ENCODE measurements at regions not wholly inside any gene's neighbourhood (a gene's known extent, or its start where the extent isn't known, plus 50 kb on each side); places are given as distances from the start of the nearest gene placed in this dataset.

GRCh38 chr6:164532198-164533044, 777.0 kb downstream of the C6orf118 start:
- Histone ChIP-seq H3K9me3 (no peaks in the 10 kb centered on the region), H3K36me3 (ENCODE audit: control insufficient read depth in 2 of 2, extremely low read depth in 1 of 2, insufficient read depth in 1 of 2, low read length in 1 of 2) (no peaks in the 10 kb centered on the region), H3K27me3 (replicated peaks in 1 of 2; ENCODE audit: control insufficient read depth in 2 of 2, extremely low read depth in 1 of 2, insufficient read depth in 2 of 2, low read length in 1 of 2) (no peaks in the 10 kb centered on the region), H3K27ac (ENCODE audit: low read length) (no peak overlapping the region), H3K4me1 (ENCODE audit: control insufficient read depth in 1 of 2, extremely low read depth in 1 of 2, insufficient read depth in 2 of 2, low read length in 2 of 2) (no peaks in the 10 kb centered on the region), H3K4me3 (ENCODE audit: control insufficient read depth in 1 of 2, extremely low read depth in 1 of 2, low read length in 1 of 2) (no peak overlapping the region)
- H3K27me3 Mint-ChIP-seq, result no peaks in the 10 kb centered on the region
- ChIA-PET CTCF (no interaction called here), POLR2A (no interaction called here)
- no peaks in the 10 kb centered on the region for H3K4me1 Mint-ChIP-seq
- ATAC-seq (replicated peaks in 1 of 4) (no peak), DNase-seq (no peak)
- H3K9me3 Mint-ChIP-seq, result peaks cover 3 to 20% (median 6%) of the 10 kb centered on the region in 3 donors
- no peak overlapping the region for H3K4me3 Mint-ChIP-seq
- H3K36me3 Mint-ChIP-seq, result no peaks in the 10 kb centered on the region
- no peak overlapping the region for H3K27ac Mint-ChIP-seq
- WGBS (ENCODE audit: insufficient coverage), result 47% methylated on average over 3 of the region's 9 CpGs

- no peak overlapping the region for H3K27ac Mint-ChIP-seq
- CTCF ChIA-PET, result no interaction called here
- no peak overlapping the region for H3K4me3 Mint-ChIP-seq
- no peaks in the 10 kb centered on the region for H3K27me3 Mint-ChIP-seq
- Histone ChIP-seq H3K9me3 (no peaks in the 10 kb centered on the region), H3K27ac (ENCODE audit: low read length) (no peak overlapping the region), H3K27me3 (replicated peaks in 1 of 2; ENCODE audit: control insufficient read depth in 2 of 2, extremely low read depth in 1 of 2, insufficient read depth in 2 of 2, low read length in 1 of 2) (no peaks in the 10 kb centered on the region), H3K4me1 (ENCODE audit: control insufficient read depth in 1 of 2, extremely low read depth in 1 of 2, insufficient read depth in 2 of 2, low read length in 2 of 2) (no peaks in the 10 kb centered on the region), H3K4me3 (ENCODE audit: control insufficient read depth in 1 of 2, extremely low read depth in 1 of 2, low read length in 1 of 2) (no peak overlapping the region), H3K36me3 (ENCODE audit: control insufficient read depth in 2 of 2, extremely low read depth in 1 of 2, insufficient read depth in 1 of 2, low read length in 1 of 2) (no peaks in the 10 kb centered on the region)
- no peaks in the 10 kb centered on the region for H3K36me3 Mint-ChIP-seq
- H3K9me3 Mint-ChIP-seq, result peaks cover 3 to 18% (median 4%) of the 10 kb centered on the region in 3 donors
- ATAC-seq (replicated peaks in 1 of 4) (no peak), DNase-seq (no peak)
- POLR2A ChIA-PET, result no interaction called here
- H3K4me1 Mint-ChIP-seq, result no peaks in the 10 kb centered on the region
- no CpG with 5 or more reads among the region's 3 CpGs for WGBS (ENCODE audit: insufficient coverage)
Observed at GRCh38 chr6:164531736-164532135, 777.7 kb downstream of the C6orf118 start.

- WGBS (ENCODE audit: insufficient coverage), result 100% methylated on average over 2 of the region's 3 CpGs
- Mint-ChIP-seq H3K4me1 (no peaks in the 10 kb centered on the region), H3K4me3 (no peak overlapping the region), H3K9me3 (peaks cover 3 to 21% (median 19%) of the 10 kb centered on the region in 3 donors), H3K27ac (no peak overlapping the region), H3K36me3 (no peaks in the 10 kb centered on the region), H3K27me3 (no peaks in the 10 kb centered on the region)
- Histone ChIP-seq H3K4me3 (ENCODE audit: control insufficient read depth in 1 of 2, extremely low read depth in 1 of 2, low read length in 1 of 2) (no peak overlapping the region), H3K4me1 (ENCODE audit: control insufficient read depth in 1 of 2, extremely low read depth in 1 of 2, insufficient read depth in 2 of 2, low read length in 2 of 2) (no peaks in the 10 kb centered on the region), H3K27ac (ENCODE audit: low read length) (no peak overlapping the region), H3K9me3 (no peaks in the 10 kb centered on the region), H3K27me3 (replicated peaks in 1 of 2; ENCODE audit: control insufficient read depth in 2 of 2, extremely low read depth in 1 of 2, insufficient read depth in 2 of 2, low read length in 1 of 2) (no peaks in the 10 kb centered on the region), H3K36me3 (ENCODE audit: control insufficient read depth in 2 of 2, extremely low read depth in 1 of 2, insufficient read depth in 1 of 2, low read length in 1 of 2) (no peaks in the 10 kb centered on the region)
- ATAC-seq (replicated peaks in 1 of 4) (no peak), DNase-seq (no peak)
- ChIA-PET CTCF (no interaction called here), POLR2A (no interaction called here)
Observed at GRCh38 chr6:164528539-164528938, 780.9 kb downstream of the C6orf118 start.

- Histone ChIP-seq H3K4me3 (ENCODE audit: control insufficient read depth in 1 of 2, extremely low read depth in 1 of 2, low read length in 1 of 2) (no peak overlapping the region), H3K27me3 (replicated peaks in 1 of 2; ENCODE audit: control insufficient read depth in 2 of 2, extremely low read depth in 1 of 2, insufficient read depth in 2 of 2, low read length in 1 of 2) (no peaks in the 10 kb centered on the region), H3K9me3 (no peaks in the 10 kb centered on the region), H3K27ac (ENCODE audit: low read length) (no peak overlapping the region), H3K4me1 (ENCODE audit: control insufficient read depth in 1 of 2, extremely low read depth in 1 of 2, insufficient read depth in 2 of 2, low read length in 2 of 2) (no peaks in the 10 kb centered on the region), H3K36me3 (ENCODE audit: control insufficient read depth in 2 of 2, extremely low read depth in 1 of 2, insufficient read depth in 1 of 2, low read length in 1 of 2) (no peaks in the 10 kb centered on the region)
- Mint-ChIP-seq H3K4me3 (no peak overlapping the region), H3K4me1 (no peaks in the 10 kb centered on the region), H3K36me3 (no peaks in the 10 kb centered on the region), H3K27ac (no peak overlapping the region), H3K27me3 (no peaks in the 10 kb centered on the region), H3K9me3 (peaks cover 18 to 30% (median 19%) of the 10 kb centered on the region in 3 donors)
- WGBS (ENCODE audit: insufficient coverage), result no CpG with 5 or more reads among the region's 1 CpG
- CTCF ChIA-PET, result no interaction called here
- ATAC-seq (replicated peaks in 1 of 4) (no peak), DNase-seq (no peak)
- POLR2A ChIA-PET, result no interaction called here
Observed at GRCh38 chr6:164523087-164523654, 786.2 kb downstream of the C6orf118 start.

- Histone ChIP-seq H3K4me1 (ENCODE audit: control insufficient read depth in 1 of 2, extremely low read depth in 1 of 2, insufficient read depth in 2 of 2, low read length in 2 of 2) (no peaks in the 10 kb centered on the region), H3K36me3 (ENCODE audit: control insufficient read depth in 2 of 2, extremely low read depth in 1 of 2, insufficient read depth in 1 of 2, low read length in 1 of 2) (no peaks in the 10 kb centered on the region), H3K4me3 (ENCODE audit: control insufficient read depth in 1 of 2, extremely low read depth in 1 of 2, low read length in 1 of 2) (no peak overlapping the region), H3K27ac (ENCODE audit: low read length) (no peak overlapping the region), H3K27me3 (replicated peaks in 1 of 2; ENCODE audit: control insufficient read depth in 2 of 2, extremely low read depth in 1 of 2, insufficient read depth in 2 of 2, low read length in 1 of 2) (no peaks in the 10 kb centered on the region), H3K9me3 (no peaks in the 10 kb centered on the region)
- Mint-ChIP-seq H3K27ac (no peak overlapping the region), H3K27me3 (no peaks in the 10 kb centered on the region), H3K36me3 (no peaks in the 10 kb centered on the region), H3K9me3 (peaks cover 21 to 23% (median 23%) of the 10 kb centered on the region in 3 donors), H3K4me3 (no peak overlapping the region), H3K4me1 (no peaks in the 10 kb centered on the region)
- ChIA-PET POLR2A (no interaction called here), CTCF (no interaction called here)
- ATAC-seq (replicated peaks in 1 of 4), result no peak
- 76% methylated on average over 2 of the region's 4 CpGs for WGBS (ENCODE audit: insufficient coverage)
- no peak for DNase-seq
Observed at GRCh38 chr6:164520916-164521315, 788.5 kb downstream of the C6orf118 start.

- WGBS (ENCODE audit: insufficient coverage), result 67% methylated on average over 7 of the region's 8 CpGs
- no peaks in the 10 kb centered on the region for H3K36me3 Mint-ChIP-seq
- DNase-seq (no peak), ATAC-seq (replicated peaks in 1 of 4) (no peak)
- ChIA-PET CTCF (no interaction called here), POLR2A (no interaction called here)
- Histone ChIP-seq H3K4me3 (ENCODE audit: control insufficient read depth in 1 of 2, extremely low read depth in 1 of 2, low read length in 1 of 2) (no peak overlapping the region), H3K27ac (ENCODE audit: low read length) (no peak overlapping the region), H3K4me1 (ENCODE audit: control insufficient read depth in 1 of 2, extremely low read depth in 1 of 2, insufficient read depth in 2 of 2, low read length in 2 of 2) (no peaks in the 10 kb centered on the region), H3K27me3 (replicated peaks in 1 of 2; ENCODE audit: control insufficient read depth in 2 of 2, extremely low read depth in 1 of 2, insufficient read depth in 2 of 2, low read length in 1 of 2) (no peaks in the 10 kb centered on the region), H3K36me3 (ENCODE audit: control insufficient read depth in 2 of 2, extremely low read depth in 1 of 2, insufficient read depth in 1 of 2, low read length in 1 of 2) (no peaks in the 10 kb centered on the region), H3K9me3 (no peaks in the 10 kb centered on the region)
- H3K4me1 Mint-ChIP-seq, result no peaks in the 10 kb centered on the region
- H3K27ac Mint-ChIP-seq, result no peak overlapping the region
- H3K27me3 Mint-ChIP-seq, result no peaks in the 10 kb centered on the region
- no peak overlapping the region for H3K4me3 Mint-ChIP-seq
- peaks cover 7 to 21% (median 8%) of the 10 kb centered on the region in 3 donors for H3K9me3 Mint-ChIP-seq
Observed at GRCh38 chr6:164507206-164507940, 802.0 kb downstream of the C6orf118 start.

All from T-cell (primary cell).